ENCODE measurements at regions not wholly inside any gene's neighbourhood (a gene's known extent, or its start where the extent isn't known, plus 50 kb on each side); places are given as distances from the start of the nearest gene placed in this dataset.

GRCh38 chr7:69217516-69218350 lies 380.5 kb upstream of the AUTS2 start:
- no peak for DNase-seq (ENCODE audit: low read depth)
- TF ChIP-seq CTCF (IDR thresholded peaks at IDR 0.05; ENCODE audit: control insufficient read depth, insufficient read depth, low read depth, low read length, missing control alignments): no peak
- H3K4me3 ChIP-seq (ENCODE audit: control insufficient read depth, low read depth, low read length): no peak overlapping the region

- no peak for TF ChIP-seq CTCF (IDR thresholded peaks at IDR 0.05; ENCODE audit: control insufficient read depth, insufficient read depth, low read depth, low read length, missing control alignments)
- no peak overlapping the region for H3K4me3 ChIP-seq (ENCODE audit: control insufficient read depth, low read depth, low read length)
- DNase-seq (ENCODE audit: low read depth): no peak
Observed at GRCh38 chr7:69218576-69218975, 379.7 kb upstream of the AUTS2 start.

GRCh38 chr7:69219381-69219780 lies 378.9 kb upstream of the AUTS2 start:
- no peak for TF ChIP-seq CTCF (IDR thresholded peaks at IDR 0.05; ENCODE audit: control insufficient read depth, insufficient read depth, low read depth, low read length, missing control alignments)
- H3K4me3 ChIP-seq (ENCODE audit: control insufficient read depth, low read depth, low read length): no peak overlapping the region
- DNase-seq (ENCODE audit: low read depth): no peak

GRCh38 chr7:69225259-69225943 lies 372.9 kb upstream of the AUTS2 start:
- TF ChIP-seq CTCF (IDR thresholded peaks at IDR 0.05; ENCODE audit: control insufficient read depth, insufficient read depth, low read depth, low read length, missing control alignments): no peak

GRCh38 chr7:69228212-69228811 lies 370.0 kb upstream of the AUTS2 start:
- TF ChIP-seq CTCF (IDR thresholded peaks at IDR 0.05; ENCODE audit: control insufficient read depth, insufficient read depth, low read depth, low read length, missing control alignments): no peak
- H3K4me3 ChIP-seq (ENCODE audit: control insufficient read depth, low read depth, low read length): no peak overlapping the region
- no peak for DNase-seq (ENCODE audit: low read depth)

More at GRCh38 chr7:69225259-69225943, 372.9 kb upstream of the AUTS2 start:
- no peak overlapping the region for H3K4me3 ChIP-seq (ENCODE audit: control insufficient read depth, low read depth, low read length)
- DNase-seq (ENCODE audit: low read depth): no peak

GRCh38 chr7:69232445-69233376 lies 365.6 kb upstream of the AUTS2 start:
- TF ChIP-seq CTCF (IDR thresholded peaks at IDR 0.05; ENCODE audit: control insufficient read depth, insufficient read depth, low read depth, low read length, missing control alignments): no peak
- no peak for DNase-seq (ENCODE audit: low read depth)
- H3K4me3 ChIP-seq (ENCODE audit: control insufficient read depth, low read depth, low read length): no peak overlapping the region
